Spleen (tissue), 11 donors: ENCODE measurements at regions not wholly inside any gene's neighbourhood (a gene's known extent, or its start where the extent isn't known, plus 50 kb on each side); places are given as distances from the start of the nearest gene placed in this dataset.

ENCODE experiments used
- DNase-seq: peaks from one replicate; pipeline ENCODE4 v3.0.0-alpha.2; 2020
- H3K27ac ChIP-seq, 8 donors: fragments of 200-600 bp; sonication (generic) in 7 of 8; 1 replicate in 4 of 8; 2 replicates in 4 of 8; pipeline versions ENCODE4 v1.5.0 to v1.8.0; 2016 to 2021; ENCODE audit warnings: inconsistent platforms in 4 of 8, mild to moderate bottlenecking in 4 of 8, moderate library complexity in 1 of 8
- H3K27me3 ChIP-seq, 7 donors: fragments of 200-600 bp; sonication (generic) in 6 of 7; replicated peaks in 1 of 7; 1 replicate in 4 of 7; 2 replicates in 3 of 7; pipeline versions ENCODE4 v1.5.0 to v1.8.0; 2016 to 2021; ENCODE audit warnings: inconsistent platforms in 3 of 7, mild to moderate bottlenecking in 1 of 7
- H3K36me3 ChIP-seq, 6 donors: fragments of 200-600 bp; sonication (generic) in 5 of 6; 1 replicate in 4 of 6; 2 replicates in 2 of 6; pipeline versions ENCODE4 v1.5.0 to v1.8.0; 2016 to 2021; ENCODE audit warnings: inconsistent platforms in 2 of 6
- H3K4me1 ChIP-seq, 6 donors: fragments of 200-600 bp; sonication (generic) in 5 of 6; 1 replicate in 3 of 6; 2 replicates in 3 of 6; pipeline versions ENCODE4 v1.5.0 to v1.8.0; 2016 to 2021; ENCODE audit warnings: inconsistent platforms in 3 of 6
- H3K4me3 ChIP-seq, 8 donors: fragments of 200-600 bp; sonication (generic) in 7 of 8; 1 replicate in 4 of 8; 2 replicates in 4 of 8; pipeline versions ENCODE4 v1.5.0 to v1.8.0; 2016 to 2021; ENCODE audit warnings: inconsistent platforms in 4 of 8, mild to moderate bottlenecking in 4 of 8, moderate library complexity in 2 of 8
- H3K9me3 ChIP-seq, 8 donors: fragments of 200-600 bp; sonication (generic) in 7 of 8; 1 replicate in 4 of 8; 2 replicates in 4 of 8; pipeline versions ENCODE4 v1.5.0 to v1.8.0; 2016 to 2021; ENCODE audit warnings: inconsistent platforms in 4 of 8
- POLR2A ChIP-seq, 3 donors: fragments of 450-650 bp; IDR thresholded peaks; one replicate each; pipeline ENCODE4 v1.5.1; 2017; ENCODE audit warnings: antibody characterized with exemption in 3 of 3, mild to moderate bottlenecking in 1 of 3
- POLR2AphosphoS5 ChIP-seq, 3 donors: sonication (generic); formaldehyde crosslinking; IDR thresholded peaks; one replicate each; pipeline ENCODE4 v1.5.1; 2017; ENCODE audit warnings: antibody characterized with exemption in 3 of 3
- WGBS, 5 donors: extraction: QIAGEN DNeasy Blood & Tissue Kit in 3 of 5; methylation state at CpG; one replicate each; pipeline versions ENCODE4 v1.1.5 to v1.1.7; 2013 to 2018; 5-methylcytosine and 5-hydroxymethylcytosine counted together
- intact Hi-C: fragments of 100-400 bp; cut with DNase I; formaldehyde crosslinking; loops from one replicate; pipeline ENCODE4 v1.15.0; 2023; ENCODE audit warnings: low total_unique reads
- TF ChIP-seq, protein P1 (sequence below), 11 experiments: fragments of 200-600 bp in 7 of 11; fragments of 450-650 bp in 4 of 11; sonication (generic) in 4 of 11; IDR thresholded peaks in 8 of 11; conservative IDR thresholded peaks in 3 of 11; 1 replicate in 7 of 11; 2 replicates in 4 of 11; pipeline versions ENCODE4 v1.4.0 to v1.8.0; 2016 to 2021; ENCODE audit warnings: antibody characterized with exemption in 11 of 11, inconsistent platforms in 4 of 11, mild to moderate bottlenecking in 1 of 11
- donor health status: healthy with polysubstance abuse.
- donor health status: DM: no; HTN: no; CAD: no; lungs with moderate emphysema.
- donor health status: DM: no; HTN: no; CAD: no.
- donor health status: Bipolar disorder and iron deficiency.
- donor health status: healthy.
- donor health status: DM: no; HTN: no; CAD: no.
- donor health status: DM: yes; HTN: yes; CAD: no.

DNA sequence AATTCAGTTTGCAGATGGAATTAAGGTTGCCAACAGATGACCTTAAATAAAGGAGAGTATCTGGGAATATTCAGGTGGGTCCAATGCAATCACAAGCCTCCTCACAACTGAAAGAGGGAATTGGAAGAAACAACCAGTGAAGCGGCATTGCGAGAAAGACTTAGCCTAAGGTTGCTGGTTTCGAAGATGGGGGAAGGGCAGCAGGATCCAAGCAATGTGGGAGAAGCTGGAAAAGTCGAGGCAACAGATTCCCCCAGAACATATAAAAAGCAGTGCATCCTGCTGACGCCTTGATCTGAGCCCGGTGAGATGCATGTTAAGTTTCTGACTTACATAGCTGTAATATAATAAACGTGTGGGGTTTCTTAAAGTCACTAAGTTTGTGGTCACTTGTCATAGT, 162.5 kb downstream of the NDUFA10 start:
- Histone ChIP-seq H3K27ac (no peak overlapping the region), H3K27me3 (peaks cover 0 to 7% (median 0%) of the 10 kb centered on the region in 7 donors), H3K4me1 (peaks cover 0 to 4% (median 0%) of the 10 kb centered on the region in 6 donors), H3K36me3 (no peaks in the 10 kb centered on the region), H3K4me3 (no peak overlapping the region), H3K9me3 (no peaks in the 10 kb centered on the region)
- DNase-seq = no peak
- TF ChIP-seq POLR2AphosphoS5 (IDR thresholded peaks at IDR 0.05) = no peak
- TF ChIP-seq POLR2A (IDR thresholded peaks at IDR 0.05) = no peak
- TF ChIP-seq, protein P1, sequence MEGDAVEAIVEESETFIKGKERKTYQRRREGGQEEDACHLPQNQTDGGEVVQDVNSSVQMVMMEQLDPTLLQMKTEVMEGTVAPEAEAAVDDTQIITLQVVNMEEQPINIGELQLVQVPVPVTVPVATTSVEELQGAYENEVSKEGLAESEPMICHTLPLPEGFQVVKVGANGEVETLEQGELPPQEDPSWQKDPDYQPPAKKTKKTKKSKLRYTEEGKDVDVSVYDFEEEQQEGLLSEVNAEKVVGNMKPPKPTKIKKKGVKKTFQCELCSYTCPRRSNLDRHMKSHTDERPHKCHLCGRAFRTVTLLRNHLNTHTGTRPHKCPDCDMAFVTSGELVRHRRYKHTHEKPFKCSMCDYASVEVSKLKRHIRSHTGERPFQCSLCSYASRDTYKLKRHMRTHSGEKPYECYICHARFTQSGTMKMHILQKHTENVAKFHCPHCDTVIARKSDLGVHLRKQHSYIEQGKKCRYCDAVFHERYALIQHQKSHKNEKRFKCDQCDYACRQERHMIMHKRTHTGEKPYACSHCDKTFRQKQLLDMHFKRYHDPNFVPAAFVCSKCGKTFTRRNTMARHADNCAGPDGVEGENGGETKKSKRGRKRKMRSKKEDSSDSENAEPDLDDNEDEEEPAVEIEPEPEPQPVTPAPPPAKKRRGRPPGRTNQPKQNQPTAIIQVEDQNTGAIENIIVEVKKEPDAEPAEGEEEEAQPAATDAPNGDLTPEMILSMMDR (IDR thresholded peaks at IDR 0.05 in 8 of 11, conservative IDR thresholded peaks at IDR 0.05 in 3 of 11) = no peak
- WGBS, 5 donors = 83 to 92% (median 88%) methylated on average over 7 of the region's 7 CpGs
- intact Hi-C loops = no loop called here

DNA sequence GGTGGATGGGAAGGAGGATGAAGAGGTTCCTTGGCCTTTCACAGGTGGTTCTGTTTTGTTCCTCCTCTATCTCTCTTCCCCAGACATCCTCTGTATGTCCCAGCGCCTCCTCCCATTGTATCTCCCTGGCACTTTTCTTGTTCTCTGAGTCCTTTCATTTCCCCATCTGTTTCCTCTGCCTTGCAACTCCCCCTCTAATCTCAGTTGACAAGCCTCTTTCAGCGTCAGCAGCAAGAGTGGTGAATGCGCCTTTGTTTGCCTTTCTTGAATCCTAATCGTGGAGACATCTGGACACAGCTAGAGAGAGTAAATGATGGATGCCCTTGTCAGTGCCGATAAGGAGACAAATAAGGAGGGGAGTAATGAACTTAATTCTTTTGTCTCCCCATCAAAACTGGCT, 167.0 kb downstream of the NDUFA10 start:
- Histone ChIP-seq H3K36me3 (no peaks in the 10 kb centered on the region), H3K9me3 (no peaks in the 10 kb centered on the region), H3K27me3 (peaks cover 0 to 23% (median 0%) of the 10 kb centered on the region in 7 donors), H3K27ac (no peak overlapping the region), H3K4me1 (peaks cover 0 to 4% (median 0%) of the 10 kb centered on the region in 6 donors), H3K4me3 (no peak overlapping the region)
- no peak for TF ChIP-seq POLR2A (IDR thresholded peaks at IDR 0.05)
- TF ChIP-seq POLR2AphosphoS5 (IDR thresholded peaks at IDR 0.05) = peak in 1 of 3 donors; percentile 48
- TF ChIP-seq, protein P1 (IDR thresholded peaks at IDR 0.05 in 8 of 11, conservative IDR thresholded peaks at IDR 0.05 in 3 of 11) = no peak
- no peak for DNase-seq
- WGBS, 5 donors = 4 to 19% (median 7%) methylated on average over 5 of the region's 5 CpGs
- intact Hi-C loops = no loop called here

DNA sequence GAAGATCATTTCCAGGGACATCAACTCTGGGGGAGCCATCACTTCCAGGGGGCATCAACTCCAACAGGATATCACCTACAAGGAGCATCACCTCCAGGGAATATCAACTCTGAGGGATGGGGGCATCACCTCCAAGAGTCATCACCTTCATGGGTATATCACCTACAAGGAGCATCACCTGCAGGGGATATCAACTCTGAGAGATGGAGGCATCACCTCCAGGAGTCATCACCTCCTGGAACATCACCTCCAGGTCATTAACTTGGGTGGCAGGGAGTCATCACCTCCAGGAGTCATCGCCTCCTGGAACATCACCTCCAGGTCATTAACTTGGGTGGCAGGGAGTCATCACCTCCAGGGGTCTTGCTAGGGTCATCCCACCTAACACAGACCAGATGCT, 167.6 kb downstream of the NDUFA10 start:
- WGBS, 5 donors = 94 to 100% (median 97%) methylated on average over 1 of the region's 1 CpG

DNA sequence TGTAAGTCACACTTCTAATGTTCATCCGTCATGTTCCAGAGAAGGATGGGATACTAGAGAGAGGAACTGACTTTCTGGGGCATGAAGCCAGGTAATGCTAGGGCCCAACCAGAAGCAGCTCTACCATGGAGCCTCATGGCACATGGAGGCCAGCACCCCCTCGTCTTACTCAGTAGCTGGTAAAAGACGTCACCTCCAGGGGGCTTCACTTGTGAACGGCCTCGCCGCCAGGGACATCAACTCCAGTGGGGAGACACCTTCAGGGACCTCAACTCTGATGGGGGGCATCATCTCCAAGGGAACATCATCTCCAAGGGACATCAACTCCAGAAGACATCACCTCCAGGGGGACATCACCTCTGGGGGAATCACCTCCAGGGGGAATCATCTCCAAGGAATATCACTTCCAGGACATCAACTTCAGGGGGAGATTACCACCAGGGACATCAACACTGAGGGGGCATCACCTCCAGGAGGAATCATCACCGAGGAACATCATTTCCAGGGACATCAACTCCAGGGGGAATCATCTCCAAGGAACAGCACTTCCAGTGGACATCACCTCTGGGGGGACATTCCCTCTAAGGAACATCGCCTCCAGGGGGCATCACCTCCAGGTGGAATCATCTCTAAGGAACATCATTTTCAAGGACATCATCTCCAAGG, 168.4 kb downstream of the NDUFA10 start:
- TF ChIP-seq POLR2AphosphoS5 (IDR thresholded peaks at IDR 0.05) (no peak), POLR2A (IDR thresholded peaks at IDR 0.05) (no peak)
- TF ChIP-seq, protein P1 (IDR thresholded peaks at IDR 0.05 in 8 of 11, conservative IDR thresholded peaks at IDR 0.05 in 3 of 11) = no peak
- 91 to 97% (median 93%) methylated on average over 8 of the region's 8 CpGs for whole genome bisulfite sequencing, 5 donors
- H3K27me3 ChIP-seq = peaks cover 0 to 23% (median 0%) of the 10 kb centered on the region in 7 donors
- intact Hi-C loops = no loop called here
- H3K4me3 ChIP-seq = no peak overlapping the region
- H3K4me1 ChIP-seq = peaks cover 0 to 4% (median 0%) of the 10 kb centered on the region in 6 donors
- H3K36me3 ChIP-seq = no peaks in the 10 kb centered on the region
- peaks cover 0 to 2% (median 0%) of the 10 kb centered on the region in 8 donors for H3K9me3 ChIP-seq
- H3K27ac ChIP-seq = no peak overlapping the region
- no peak for DNase-seq

More for the DNA sequence above, 167.6 kb downstream of the NDUFA10 start:
- no peak for DNase-seq
- H3K27me3 ChIP-seq = peaks cover 0 to 23% (median 0%) of the 10 kb centered on the region in 7 donors
- H3K4me3 ChIP-seq = no peak overlapping the region
- H3K4me1 ChIP-seq = peaks cover 0 to 4% (median 0%) of the 10 kb centered on the region in 6 donors
- intact Hi-C loops = no loop called here
- H3K9me3 ChIP-seq = no peaks in the 10 kb centered on the region
- no peak overlapping the region for H3K27ac ChIP-seq
- no peak for TF ChIP-seq POLR2A (IDR thresholded peaks at IDR 0.05)
- TF ChIP-seq, protein P1 (IDR thresholded peaks at IDR 0.05 in 8 of 11, conservative IDR thresholded peaks at IDR 0.05 in 3 of 11) = no peak
- no peak for TF ChIP-seq POLR2AphosphoS5 (IDR thresholded peaks at IDR 0.05)
- no peaks in the 10 kb centered on the region for H3K36me3 ChIP-seq
